HG03460 (cell line): ENCODE measurements at regions not wholly inside any gene's neighbourhood (a gene's known extent, or its start where the extent isn't known, plus 50 kb on each side); places are given as distances from the start of the nearest gene placed in this dataset.
"Not testable (repeated sequence)": the region's sequence is repeated elsewhere in the genome, so short reads cannot be mapped to it uniquely, and the experiment has no call there.

Experiments used
- ATAC-seq: cut with Tn5 transposase; IDR thresholded peaks from one replicate; pipeline ENCODE4 v1.9.1; 2021; ENCODE audit not compliant: unreplicated experiment

- ATAC-seq: no peak
These were observed 471.6 kb upstream of the SGO1 start for GRCh38 chr3:20657560-20657959.

- ATAC-seq: no peak
These were observed 466.4 kb upstream of the SGO1 start for GRCh38 chr3:20652231-20652986.

GRCh38 chr3:20648921-20649381, 462.9 kb upstream of the SGO1 start:
- no peak for ATAC-seq

- no peak for ATAC-seq
These were observed 462.3 kb upstream of the SGO1 start for GRCh38 chr3:20648294-20648693.

- ATAC-seq: no peak
These were observed 460.4 kb upstream of the SGO1 start for GRCh38 chr3:20646425-20646824.

GRCh38 chr3:20645340-20645739, 459.3 kb upstream of the SGO1 start:
- ATAC-seq: no peak

GRCh38 chr3:20637729-20638128, 451.7 kb upstream of the SGO1 start:
- no peak for ATAC-seq

- ATAC-seq: no peak
These were observed 436.3 kb upstream of the SGO1 start for GRCh38 chr3:20622304-20622703.

- not testable (repeated sequence) for ATAC-seq
These were observed 432.6 kb upstream of the SGO1 start for GRCh38 chr3:20618621-20619020.

GRCh38 chr3:20618181-20618580, 432.2 kb upstream of the SGO1 start:
- not testable (repeated sequence) for ATAC-seq

- ATAC-seq: not testable (repeated sequence)
These were observed 430.0 kb upstream of the SGO1 start for GRCh38 chr3:20615982-20616381.

- ATAC-seq: no peak
These were observed 422.2 kb upstream of the SGO1 start for GRCh38 chr3:20608054-20608738.

- no peak for ATAC-seq
These were observed 418.7 kb upstream of the SGO1 start for GRCh38 chr3:20604659-20605058.

GRCh38 chr3:20589275-20589674, 403.3 kb upstream of the SGO1 start:
- no peak for ATAC-seq

GRCh38 chr3:20588781-20589180, 402.8 kb upstream of the SGO1 start:
- ATAC-seq: no peak

- no peak for ATAC-seq
These were observed 397.6 kb upstream of the SGO1 start for GRCh38 chr3:20583648-20584047.

- ATAC-seq: no peak
These were observed 390.2 kb upstream of the SGO1 start for GRCh38 chr3:20576228-20576627.

GRCh38 chr3:20575146-20575545, 389.1 kb upstream of the SGO1 start:
- no peak for ATAC-seq

- no peak for ATAC-seq
These were observed 388.7 kb upstream of the SGO1 start for GRCh38 chr3:20574746-20575145.

GRCh38 chr3:20573175-20573574, 387.2 kb upstream of the SGO1 start:
- no peak for ATAC-seq

- ATAC-seq: no peak
These were observed 386.5 kb upstream of the SGO1 start for GRCh38 chr3:20572473-20572872.

GRCh38 chr3:20569310-20569709, 383.3 kb upstream of the SGO1 start:
- ATAC-seq: no peak
